H9 (cell line): ENCODE measurements at regions not wholly inside any gene's neighbourhood (a gene's known extent, or its start where the extent isn't known, plus 50 kb on each side); places are given as distances from the start of the nearest gene placed in this dataset.

Experiments
- DNase-seq: peaks from one replicate; pipeline ENCODE4 v3.0.0-alpha.2; 2017
- H2AFZ ChIP-seq: one replicate; pipeline ENCODE4 v1.6.1; 2013; ENCODE audit warnings: mild to moderate bottlenecking, low read length, control low read depth, moderate library complexity
- H2AK5ac ChIP-seq: 2 replicates; pipeline ENCODE4 v1.6.1; 2013; ENCODE audit warnings: low read length, control low read depth, mixed read lengths; ENCODE audit not compliant: insufficient read length
- H2BK120ac ChIP-seq: one replicate; pipeline ENCODE4 v1.6.1; 2013; ENCODE audit warnings: low read depth, mild to moderate bottlenecking, low read length, control low read depth, inconsistent platforms; ENCODE audit not compliant: poor library complexity, severe bottlenecking
- H2BK12ac ChIP-seq: 2 replicates; pipeline ENCODE4 v1.6.1; 2013; ENCODE audit warnings: low read length, control low read depth, mixed read lengths, low read depth; ENCODE audit not compliant: insufficient read length
- H2BK15ac ChIP-seq: 2 replicates; pipeline ENCODE4 v1.6.1; 2013; ENCODE audit warnings: low read depth, low read length, control low read depth
- H2BK20ac ChIP-seq: one replicate; pipeline ENCODE4 v1.6.1; 2013; ENCODE audit warnings: low read depth, mild to moderate bottlenecking, low read length, control low read depth, inconsistent platforms; ENCODE audit not compliant: poor library complexity, severe bottlenecking
- H2BK5ac ChIP-seq: 2 replicates; pipeline ENCODE4 v1.6.1; 2013; ENCODE audit warnings: low read length, control low read depth, mixed read lengths; ENCODE audit not compliant: insufficient read length
- H3K14ac ChIP-seq: 2 replicates; pipeline ENCODE4 v1.6.1; 2013; ENCODE audit warnings: low read length, control low read depth; ENCODE audit not compliant: insufficient read depth
- H3K18ac ChIP-seq: 2 replicates; pipeline ENCODE4 v1.6.1; 2013; ENCODE audit warnings: low read depth, mild to moderate bottlenecking, mixed read lengths, low read length, control low read depth; ENCODE audit not compliant: insufficient read length
- H3K23ac ChIP-seq: 2 replicates; pipeline ENCODE4 v1.6.1; 2013; ENCODE audit warnings: low read length, control low read depth, mixed read lengths, low read depth; ENCODE audit not compliant: insufficient read length
- H3K23me2 ChIP-seq: 2 replicates; pipeline ENCODE4 v1.6.1; 2013; ENCODE audit warnings: low read depth, mild to moderate bottlenecking, mixed read lengths, low read length, control low read depth; ENCODE audit not compliant: insufficient read length, poor library complexity, severe bottlenecking
- H3K27ac ChIP-seq: 2 replicates; pipeline ENCODE4 v1.5.1; 2013; ENCODE audit warnings: low read length, control low read depth, mixed read lengths, low read depth; ENCODE audit not compliant: insufficient read length
- H3K27me3 ChIP-seq: 2 replicates; pipeline ENCODE4 v1.6.1; 2013; ENCODE audit warnings: low read length, control low read depth, inconsistent platforms; ENCODE audit not compliant: insufficient read depth
- H3K4ac ChIP-seq: 2 replicates; pipeline ENCODE4 v1.6.1; 2013; ENCODE audit warnings: low read depth, mild to moderate bottlenecking, control low read depth, inconsistent platforms, low read length, moderate library complexity
- H3K4me1 ChIP-seq: 2 replicates; pipeline ENCODE4 v1.6.1; 2013; ENCODE audit warnings: low read length, control low read depth, inconsistent platforms; ENCODE audit not compliant: insufficient read depth
- H3K4me2 ChIP-seq: 2 replicates; pipeline ENCODE4 v1.6.1; 2013; ENCODE audit warnings: low read length, control low read depth, mixed read lengths; ENCODE audit not compliant: insufficient read length, insufficient read depth
- H3K56ac ChIP-seq: 2 replicates; pipeline ENCODE4 v1.6.1; 2013; ENCODE audit warnings: low read depth, mild to moderate bottlenecking, mixed read lengths, low read length, control low read depth; ENCODE audit not compliant: insufficient read length
- H3K79me1 ChIP-seq: 2 replicates; pipeline ENCODE4 v1.6.1; 2013; ENCODE audit warnings: low read depth, mild to moderate bottlenecking, moderate library complexity, low read length, control low read depth, inconsistent platforms; ENCODE audit not compliant: insufficient read depth, poor library complexity, severe bottlenecking
- H3K79me2 ChIP-seq: 2 replicates; pipeline ENCODE4 v1.6.1; 2013; ENCODE audit warnings: low read length, control low read depth, inconsistent platforms; ENCODE audit not compliant: insufficient read depth
- H3K9ac ChIP-seq: 2 replicates; pipeline ENCODE4 v1.6.1; 2013; ENCODE audit warnings: low read length, control low read depth, mixed read lengths; ENCODE audit not compliant: insufficient read length; ENCODE audit errors: extremely low read depth
- H3K9me3 ChIP-seq: one replicate; pipeline ENCODE4 v1.6.1; 2013; ENCODE audit warnings: low read depth, low read length, inconsistent platforms; ENCODE audit not compliant: control insufficient read depth
- H3T11ph ChIP-seq: one replicate; pipeline ENCODE4 v1.6.1; 2013; ENCODE audit warnings: mild to moderate bottlenecking, low read length, control low read depth, inconsistent platforms
- H4K20me1 ChIP-seq: one replicate; pipeline ENCODE4 v1.6.1; 2013; ENCODE audit not compliant: control insufficient read depth, insufficient read length, insufficient read depth
- H4K5ac ChIP-seq: 2 replicates; pipeline ENCODE4 v1.6.1; 2013; ENCODE audit warnings: low read depth, mild to moderate bottlenecking, mixed read lengths, low read length, control low read depth; ENCODE audit not compliant: insufficient read length
- H4K8ac ChIP-seq: replicated peaks from 2 replicates; pipeline ENCODE4 v1.6.1; 2013; ENCODE audit warnings: low read length, control low read depth, mixed read lengths, low read depth; ENCODE audit not compliant: insufficient read length
- H4K91ac ChIP-seq: 2 replicates; pipeline ENCODE4 v1.6.1; 2013; ENCODE audit warnings: low read depth, mild to moderate bottlenecking, moderate library complexity, mixed read lengths, low read length, control low read depth; ENCODE audit not compliant: insufficient read length
- H3K27ac Mint-ChIP-seq, 3 experiments: 2 replicates in 2 of 3; 3 replicates in 1 of 3; pipeline ENCODE4 v1.8.0; 2020 to 2021; ENCODE audit warnings: mixed read lengths in 3 of 3, mild to moderate bottlenecking in 1 of 3, moderate library complexity in 1 of 3
- H3K27me3 Mint-ChIP-seq: 2 replicates; pipeline ENCODE4 v1.8.0; 2021; ENCODE audit warnings: low read depth, mild to moderate bottlenecking, moderate library complexity, mixed read lengths
- H3K36me3 Mint-ChIP-seq, 3 experiments: 2 replicates in 2 of 3; 3 replicates in 1 of 3; pipeline ENCODE4 v1.8.0; 2020 to 2021; ENCODE audit warnings: low read depth in 3 of 3, mixed read lengths in 3 of 3; ENCODE audit not compliant: insufficient read depth in 1 of 3
- H3K4me1 Mint-ChIP-seq, 2 experiments: 2 replicates each; pipeline ENCODE4 v1.8.0; 2020; ENCODE audit warnings: mixed read lengths in 2 of 2
- H3K4me3 Mint-ChIP-seq, 2 experiments: 2 replicates in 1 of 2; 3 replicates in 1 of 2; pipeline ENCODE4 v1.8.0; 2020 to 2021; ENCODE audit warnings: mild to moderate bottlenecking in 2 of 2, mixed read lengths in 2 of 2, moderate library complexity in 1 of 2
- H3K9me3 Mint-ChIP-seq, 2 experiments: 2 replicates in 1 of 2; 3 replicates in 1 of 2; pipeline ENCODE4 v1.8.0; 2020; ENCODE audit warnings: mild to moderate bottlenecking in 2 of 2, mixed read lengths in 2 of 2, moderate library complexity in 1 of 2
- CTCF ChIP-seq: fragments of 200-600 bp; sonication (generic); conservative IDR thresholded peaks from 3 replicates; pipeline ENCODE4 v1.8.0; 2021; ENCODE audit warnings: antibody characterized with exemption, mild to moderate bottlenecking
- WGBS: extraction: QIAGEN DNeasy Blood & Tissue Kit; methylation state at CpG from one replicate; pipeline ENCODE4 v1.1.7; 2013; ENCODE audit warnings: missing lambda C conversion rate, low lambda C conversion rate, mixed read lengths; ENCODE audit not compliant: insufficient read length; ENCODE audit errors: extremely low coverage; 5-methylcytosine and 5-hydroxymethylcytosine counted together

- Histone ChIP-seq H3K4me1 (no peaks in the 10 kb centered on the region), H2AK5ac (no peak overlapping the region), H3K79me1 (no peaks in the 10 kb centered on the region), H3K4me2 (no peak overlapping the region), H3K23me2 (no peaks in the 10 kb centered on the region), H4K8ac (no peak overlapping the region), H2BK15ac (no peak overlapping the region), H3K9ac (no peak overlapping the region), H3T11ph (no peak overlapping the region), H3K23ac (no peak overlapping the region), H2BK5ac (no peak overlapping the region), H2BK20ac (no peak overlapping the region), H4K91ac (no peak overlapping the region), H2BK120ac (no peak overlapping the region), H4K20me1 (no peaks in the 10 kb centered on the region), H4K5ac (no peak overlapping the region), H3K9me3 (no peaks in the 10 kb centered on the region), H3K79me2 (no peaks in the 10 kb centered on the region), H3K4ac (no peak overlapping the region), H2BK12ac (no peak overlapping the region), H3K27ac (no peak overlapping the region), H2AFZ (no peak overlapping the region), H3K14ac (no peak overlapping the region), H3K18ac (no peak overlapping the region), H3K56ac (no peak overlapping the region), H3K27me3 (no peaks in the 10 kb centered on the region)
- Mint-ChIP-seq H3K27ac (no peak overlapping the region), H3K27me3 (no peaks in the 10 kb centered on the region), H3K4me3 (no peak overlapping the region), H3K9me3 (no peaks in the 10 kb centered on the region), H3K4me1 (peaks cover 7 to 8% of the 10 kb centered on the region in 2 experiments), H3K36me3 (no peaks in the 10 kb centered on the region)
- no CpG with 5 or more reads among the region's 2 CpGs for WGBS
- TF ChIP-seq CTCF: no peak
- no peak for DNase-seq
Measured at GRCh38 chr4:104735174-104735573, 240.5 kb upstream of the CXXC4 start.
